Adipocyte (in vitro differentiated cells): ENCODE measurements at regions not wholly inside any gene's neighbourhood (a gene's known extent, or its start where the extent isn't known, plus 50 kb on each side); places are given as distances from the start of the nearest gene placed in this dataset.

Source experiments
- DNase-seq: peaks from one replicate; pipeline ENCODE4 v3.0.0-alpha.2; 2015; ENCODE audit warnings: low read depth
- H3K27me3 ChIP-seq: replicated peaks from 2 replicates; pipeline ENCODE4 v1.7.0; 2013; ENCODE audit warnings: mild to moderate bottlenecking, low read length, moderate library complexity; ENCODE audit not compliant: control insufficient read depth, insufficient read depth
- H3K36me3 ChIP-seq: 2 replicates; pipeline ENCODE4 v1.7.0; 2013; ENCODE audit warnings: low read length, mild to moderate bottlenecking, moderate library complexity; ENCODE audit not compliant: control insufficient read depth, insufficient read depth, severe bottlenecking
- H3K4me1 ChIP-seq: 2 replicates; pipeline ENCODE4 v1.7.0; 2013; ENCODE audit warnings: mild to moderate bottlenecking, low read length, moderate library complexity; ENCODE audit not compliant: control insufficient read depth, insufficient read depth
- H3K4me3 ChIP-seq: 2 replicates; pipeline ENCODE4 v1.7.0; 2013; ENCODE audit warnings: mild to moderate bottlenecking, low read length, moderate library complexity
- H3K9ac ChIP-seq: 2 replicates; pipeline ENCODE4 v1.7.0; 2013; ENCODE audit warnings: mild to moderate bottlenecking, low read length, moderate library complexity
- H3K9me3 ChIP-seq: 2 replicates; pipeline ENCODE4 v1.7.0; 2013; ENCODE audit warnings: mild to moderate bottlenecking, low read length, moderate library complexity; ENCODE audit not compliant: control insufficient read depth

DNA sequence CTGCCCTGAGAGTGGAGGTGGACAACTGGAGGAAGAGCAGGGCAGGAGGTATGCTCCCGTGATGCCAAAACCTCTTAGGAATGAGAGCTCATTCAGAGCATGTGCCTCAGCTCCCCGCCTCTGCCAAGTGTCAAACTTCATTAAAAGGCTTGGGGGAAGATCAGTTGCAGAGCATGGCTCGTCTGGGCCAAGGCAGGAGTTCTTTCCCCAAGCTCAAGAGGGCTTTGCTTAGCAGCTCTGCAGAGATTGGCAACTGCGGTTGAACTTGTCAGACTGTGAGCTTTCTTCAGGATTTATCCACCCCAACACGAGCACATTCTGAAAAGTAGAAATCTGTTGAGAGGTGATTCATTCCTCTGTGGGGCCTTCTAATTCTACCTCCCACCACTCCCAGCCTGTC lies 248.1 kb downstream of the HS3ST3A1 start:
- H3K9me3 ChIP-seq = no peaks in the 10 kb centered on the region
- no peak overlapping the region for H3K4me3 ChIP-seq
- H3K27me3 ChIP-seq = no peaks in the 10 kb centered on the region
- H3K9ac ChIP-seq = no peak overlapping the region
- H3K36me3 ChIP-seq = no peaks in the 10 kb centered on the region
- peaks cover 22% of the 10 kb centered on the region for H3K4me1 ChIP-seq
- DNase-seq = peak; percentile 97

DNA sequence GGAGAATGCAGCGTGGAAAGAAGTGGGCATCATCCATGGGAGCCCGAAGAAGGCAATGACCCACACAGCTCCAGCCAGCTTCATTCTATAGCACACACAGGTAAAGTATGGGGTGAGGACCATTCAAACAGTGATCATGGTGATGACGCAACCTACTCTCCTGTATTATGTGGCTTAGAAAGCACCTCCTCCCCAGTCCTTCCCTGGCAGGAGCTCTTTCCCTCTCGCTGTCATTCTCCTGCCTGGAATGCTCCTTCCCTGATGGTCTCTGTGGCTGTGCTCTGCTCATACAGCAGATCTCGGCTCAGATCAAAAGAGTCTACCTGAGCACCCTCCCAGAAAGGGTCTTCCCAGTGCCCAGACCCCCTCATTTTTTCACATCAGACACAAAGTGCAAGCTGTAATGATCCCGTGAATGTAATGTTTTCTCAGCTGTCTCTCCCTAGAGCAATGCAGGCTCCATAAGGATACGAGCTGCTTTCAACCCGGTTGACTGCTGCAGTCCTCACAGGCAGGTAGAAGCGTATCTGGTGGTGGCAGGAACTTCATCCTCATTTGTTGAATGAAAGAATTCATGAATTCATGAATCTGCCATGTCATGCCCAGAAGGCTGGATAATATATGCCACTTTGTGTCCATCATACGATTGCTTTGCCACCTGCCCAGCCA lies 248.8 kb downstream of the HS3ST3A1 start:
- no peak overlapping the region for H3K9ac ChIP-seq
- H3K36me3 ChIP-seq = no peaks in the 10 kb centered on the region
- H3K27me3 ChIP-seq = no peaks in the 10 kb centered on the region
- DNase-seq = peak; percentile 24
- no peaks in the 10 kb centered on the region for H3K9me3 ChIP-seq
- H3K4me1 ChIP-seq = peaks cover 22% of the 10 kb centered on the region
- H3K4me3 ChIP-seq = no peak overlapping the region

DNA sequence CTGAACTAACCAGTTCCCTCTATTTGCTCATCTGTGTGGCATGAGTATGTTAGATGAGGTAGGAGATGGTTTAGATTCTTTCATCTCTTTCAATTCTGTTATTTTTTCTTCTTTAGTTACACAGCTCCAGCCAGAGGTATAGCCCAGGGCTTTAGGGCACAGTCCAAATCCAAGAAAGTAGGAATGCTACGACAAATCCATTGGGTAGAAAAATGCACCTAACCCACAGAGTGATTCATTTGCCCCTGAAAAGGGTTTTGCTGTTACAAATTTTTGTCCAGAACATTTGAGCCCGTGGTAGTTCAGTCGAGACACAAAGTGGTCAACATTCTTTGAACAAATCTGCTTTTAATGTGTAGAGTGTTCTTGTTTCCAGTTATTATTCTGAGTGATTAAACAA lies 250.7 kb downstream of the HS3ST3A1 start:
- H3K9ac ChIP-seq = no peak overlapping the region
- H3K27me3 ChIP-seq = no peaks in the 10 kb centered on the region
- H3K4me3 ChIP-seq = no peak overlapping the region
- DNase-seq = peak; percentile 83
- H3K4me1 ChIP-seq = peaks cover 32% of the 10 kb centered on the region
- no peaks in the 10 kb centered on the region for H3K36me3 ChIP-seq
- H3K9me3 ChIP-seq = no peaks in the 10 kb centered on the region

DNA sequence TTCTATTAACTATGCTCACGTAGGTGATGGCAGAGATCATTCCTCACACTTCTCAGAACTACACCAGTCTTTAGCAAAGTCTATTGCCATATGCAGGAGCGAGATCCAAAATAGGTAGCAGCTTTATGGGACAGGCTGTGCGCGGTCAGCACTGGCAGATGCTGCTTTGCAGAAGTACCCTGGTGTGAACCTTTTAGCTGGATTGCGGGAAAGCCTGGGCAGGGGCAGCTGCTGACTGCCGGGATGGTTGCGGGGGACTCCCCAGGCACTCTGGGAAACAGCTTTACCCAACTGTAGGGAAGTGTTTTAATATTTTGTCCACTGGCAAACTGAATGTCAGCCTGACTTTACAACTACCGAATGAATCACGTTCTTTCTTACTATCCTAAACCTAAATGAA lies 251.3 kb downstream of the HS3ST3A1 start:
- H3K9ac ChIP-seq = no peak overlapping the region
- no peak for DNase-seq
- H3K36me3 ChIP-seq = no peaks in the 10 kb centered on the region
- no peak overlapping the region for H3K4me3 ChIP-seq
- no peaks in the 10 kb centered on the region for H3K9me3 ChIP-seq
- peaks cover 35% of the 10 kb centered on the region for H3K4me1 ChIP-seq
- H3K27me3 ChIP-seq = no peaks in the 10 kb centered on the region

DNA sequence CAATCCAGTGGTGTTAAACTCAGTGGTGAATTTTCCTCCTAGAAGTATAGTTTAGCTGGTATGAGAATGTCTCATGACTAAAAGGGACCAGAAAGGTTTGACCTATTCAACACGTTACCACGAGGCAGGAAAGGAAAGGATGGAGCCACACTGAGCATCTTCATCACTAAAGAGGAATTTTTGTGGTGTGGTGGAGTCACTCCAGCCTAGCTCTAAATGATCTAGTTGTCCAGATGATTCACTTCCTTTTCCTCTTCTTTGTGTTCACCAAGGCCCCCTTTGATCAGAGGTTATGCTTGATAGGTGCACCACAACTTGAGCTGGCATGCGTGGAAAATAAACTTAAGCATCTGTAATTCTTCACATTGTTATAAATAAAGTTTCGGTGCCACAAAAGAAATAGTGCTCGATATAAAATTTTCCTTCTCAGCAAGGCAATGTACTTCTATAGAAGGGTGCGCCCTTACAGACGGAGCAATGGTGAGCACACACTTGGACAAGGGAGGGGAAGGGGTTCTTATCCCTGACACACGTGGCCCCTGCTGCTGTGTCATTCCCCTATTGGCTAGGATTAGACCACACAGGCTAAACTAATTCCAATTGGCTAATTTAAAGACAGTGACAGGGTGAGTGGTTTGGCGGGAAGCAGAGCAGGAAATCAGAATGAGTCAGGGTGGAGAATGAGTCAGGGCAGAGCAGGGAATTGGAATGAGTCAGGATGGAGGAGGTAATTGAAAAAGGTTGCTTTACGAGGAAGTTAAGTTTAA lies 254.6 kb downstream of the HS3ST3A1 start:
- H3K27me3 ChIP-seq = no peaks in the 10 kb centered on the region
- peak; percentile 60 for DNase-seq
- H3K36me3 ChIP-seq = no peaks in the 10 kb centered on the region
- H3K4me1 ChIP-seq = peaks cover 20% of the 10 kb centered on the region
- no peak overlapping the region for H3K9ac ChIP-seq
- peak overlapping the region; percentile 4 for H3K4me3 ChIP-seq
- H3K9me3 ChIP-seq = no peaks in the 10 kb centered on the region

DNA sequence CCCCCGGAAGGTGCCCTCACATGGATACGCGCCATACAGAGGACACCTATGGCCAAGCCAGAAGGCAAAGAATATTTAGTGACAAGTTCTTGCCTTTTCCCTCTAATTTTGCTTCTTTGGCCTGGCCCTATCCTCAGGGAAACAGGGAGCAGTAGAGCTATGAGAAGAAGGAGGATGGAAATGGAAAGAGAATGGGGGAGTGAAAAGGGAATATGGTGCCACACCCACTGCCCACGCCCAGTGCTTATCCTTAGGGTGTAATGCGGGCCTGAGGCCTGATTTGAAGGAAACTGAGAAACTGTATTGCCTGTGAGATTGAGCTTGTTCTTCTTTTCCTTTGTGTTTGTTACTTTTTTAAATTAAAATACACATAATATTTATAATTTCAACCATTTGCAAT lies 255.1 kb downstream of the HS3ST3A1 start:
- no peaks in the 10 kb centered on the region for H3K36me3 ChIP-seq
- H3K9ac ChIP-seq = peak overlapping the region; percentile 37
- DNase-seq = no peak
- H3K27me3 ChIP-seq = no peaks in the 10 kb centered on the region
- H3K4me1 ChIP-seq = peaks cover 20% of the 10 kb centered on the region
- H3K9me3 ChIP-seq = no peaks in the 10 kb centered on the region
- no peak overlapping the region for H3K4me3 ChIP-seq

DNA sequence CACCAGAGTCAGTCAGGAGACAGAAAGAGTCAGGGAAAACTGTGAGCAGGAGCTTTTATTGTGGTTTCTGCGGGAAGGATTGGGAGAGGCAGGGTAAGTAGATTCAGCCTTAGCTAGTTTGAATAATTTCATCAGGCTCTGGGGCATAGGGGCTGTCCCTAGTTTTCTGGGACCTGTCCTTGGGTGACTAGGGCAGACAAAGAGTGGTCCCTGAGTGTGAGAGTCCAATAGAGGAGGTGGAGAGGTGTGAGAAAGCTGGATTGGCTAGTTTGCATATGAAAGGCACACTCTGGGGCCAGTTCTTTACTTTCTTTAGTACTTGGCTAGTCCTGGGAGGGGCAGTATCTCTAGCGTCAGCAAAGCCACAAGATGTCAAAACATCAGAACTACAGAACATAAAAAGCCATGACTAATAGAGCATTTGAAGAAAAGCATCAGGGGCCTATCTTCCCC lies 255.6 kb downstream of the HS3ST3A1 start:
- Histone ChIP-seq H3K27me3 (no peaks in the 10 kb centered on the region), H3K4me3 (no peak overlapping the region), H3K9me3 (no peaks in the 10 kb centered on the region), H3K9ac (peak overlapping the region; percentile 36), H3K4me1 (peaks cover 15% of the 10 kb centered on the region), H3K36me3 (no peaks in the 10 kb centered on the region)
- peak; percentile 71 for DNase-seq

DNA sequence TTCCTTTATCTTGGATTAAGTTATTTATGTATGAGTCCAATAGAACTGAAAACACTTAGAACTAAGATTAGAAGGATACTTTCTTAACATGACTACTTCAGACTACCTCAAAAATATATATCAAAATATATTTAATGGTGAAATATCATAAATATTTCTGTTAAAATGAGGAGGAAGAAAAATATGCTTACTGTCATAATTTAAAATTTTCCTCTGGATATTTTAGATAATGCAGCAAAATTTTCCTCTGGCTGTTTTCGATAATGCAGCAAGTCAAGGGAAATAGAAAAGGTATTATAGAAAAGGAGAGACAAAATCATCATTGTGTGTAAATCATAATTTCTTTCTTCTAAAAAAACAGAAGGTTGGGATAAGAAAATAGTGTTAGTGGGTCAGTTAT lies 263.3 kb downstream of the HS3ST3A1 start:
- Histone ChIP-seq H3K9me3 (no peaks in the 10 kb centered on the region), H3K4me3 (peak overlapping the region; percentile 79), H3K4me1 (peaks cover 6% of the 10 kb centered on the region), H3K9ac (peak overlapping the region; percentile 75), H3K27me3 (no peaks in the 10 kb centered on the region), H3K36me3 (no peaks in the 10 kb centered on the region)
- DNase-seq = no peak

DNA sequence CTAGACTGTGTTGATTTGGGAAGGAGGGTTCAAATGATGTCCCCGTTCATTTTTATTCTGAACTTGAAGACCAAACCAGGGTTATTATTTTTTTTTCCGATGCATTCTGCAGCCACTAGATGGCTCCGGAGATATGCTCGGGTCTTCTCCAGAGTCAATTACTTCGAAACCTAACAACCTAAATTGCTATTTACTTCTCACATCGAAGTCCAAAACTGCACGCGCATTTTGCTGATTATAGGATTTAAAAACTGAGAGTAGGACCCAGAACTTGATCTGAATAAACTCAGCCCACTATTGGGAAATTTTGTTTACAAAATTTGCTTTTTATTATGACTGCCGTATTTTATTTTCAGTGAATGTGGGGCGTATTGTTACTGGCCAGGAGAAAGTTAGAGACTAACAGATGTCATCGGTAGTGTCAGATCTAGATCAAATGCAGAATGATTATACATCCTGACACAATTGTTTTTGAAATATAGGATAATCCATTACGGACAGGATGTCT lies 263.8 kb downstream of the HS3ST3A1 start:
- peak overlapping the region; percentile 79 for H3K4me3 ChIP-seq

DNA sequence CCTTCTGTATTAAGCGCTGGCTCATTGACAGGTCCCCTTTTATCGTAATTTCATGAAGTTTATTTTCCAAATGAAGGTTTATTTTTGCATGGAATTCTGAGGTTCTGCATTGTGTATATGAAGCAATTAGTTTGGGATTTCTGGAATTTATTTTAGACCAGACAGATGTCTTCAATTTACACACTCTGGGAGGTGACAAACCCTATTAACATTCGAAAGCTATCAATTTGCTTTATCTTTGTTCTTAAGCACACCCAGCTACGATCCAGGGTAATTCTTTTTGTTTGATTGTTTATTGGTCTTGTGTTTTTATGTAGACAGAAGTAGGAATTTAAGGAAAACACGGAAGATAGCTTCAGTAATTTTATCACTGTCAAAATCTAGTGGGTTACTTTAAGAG lies 264.6 kb downstream of the HS3ST3A1 start:
- Histone ChIP-seq H3K4me1 (peaks cover 6% of the 10 kb centered on the region), H3K4me3 (no peak overlapping the region), H3K27me3 (no peaks in the 10 kb centered on the region), H3K9me3 (no peaks in the 10 kb centered on the region), H3K36me3 (no peaks in the 10 kb centered on the region), H3K9ac (no peak overlapping the region)
- DNase-seq = peak; percentile 10

More for the DNA sequence above, 263.8 kb downstream of the HS3ST3A1 start:
- Histone ChIP-seq H3K27me3 (no peaks in the 10 kb centered on the region), H3K9me3 (no peaks in the 10 kb centered on the region), H3K4me1 (peaks cover 6% of the 10 kb centered on the region), H3K36me3 (no peaks in the 10 kb centered on the region), H3K9ac (peak overlapping the region; percentile 75)
- peak; percentile 83 for DNase-seq

DNA sequence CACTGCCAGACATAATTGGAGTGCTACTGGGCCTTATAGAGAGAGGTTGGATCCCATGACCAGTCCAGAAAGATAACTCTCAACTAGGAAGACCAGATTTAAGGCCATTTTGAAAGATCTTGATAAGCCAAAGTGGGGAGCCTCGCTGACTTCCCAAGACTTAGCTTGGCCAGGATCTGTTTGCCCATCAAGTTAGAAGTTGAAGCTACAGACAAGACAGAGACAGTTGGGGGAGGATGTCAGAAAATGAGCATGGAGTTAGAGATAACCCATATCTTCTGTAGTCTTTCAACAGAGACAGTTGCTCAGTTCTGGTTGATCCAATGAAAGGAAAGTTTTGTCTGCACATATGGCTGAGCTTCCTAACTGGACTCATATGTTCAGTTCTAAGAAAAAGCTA lies 267.4 kb downstream of the HS3ST3A1 start:
- Histone ChIP-seq H3K36me3 (no peaks in the 10 kb centered on the region), H3K27me3 (no peaks in the 10 kb centered on the region), H3K4me1 (peaks cover 6% of the 10 kb centered on the region), H3K9ac (no peak overlapping the region), H3K9me3 (no peaks in the 10 kb centered on the region), H3K4me3 (no peak overlapping the region)
- DNase-seq = no peak
